IMR-90 (cell line): ENCODE measurements at regions not wholly inside any gene's neighbourhood (a gene's known extent, or its start where the extent isn't known, plus 50 kb on each side); places are given as distances from the start of the nearest gene placed in this dataset.

Experiments used
- ATAC-seq: fragments of 200-7000 bp; cut with Tn5 transposase; 2 replicates; pipeline ENCODE4 v1.9.1; 2020; ENCODE audit warnings: low read depth, mild to moderate bottlenecking, moderate library complexity
- BruUV-seq: library from RNA; stranded (reverse); fragments of 400-500 nt; replicated peaks from 2 replicates; lab custom pipeline; 2021; lab: Mats Ljungman, UMichigan
- CTCF ChIA-PET: fragments of 300-600 bp; formaldehyde crosslinking; extraction: SDS; loops from one replicate; lab custom pipeline; 2021; ENCODE audit warnings: antibody characterized with exemption; lab: Yijun Ruan, JAX
- POLR2A ChIA-PET: fragments of 300-600 bp; sonication (Branson Sonifier 250); formaldehyde crosslinking; loops from one replicate; lab custom pipeline; 2022; ENCODE audit warnings: antibody characterized with exemption; ENCODE audit not compliant: unreplicated experiment; lab: Charles Lee
- DNase-seq: peaks from one replicate; pipeline ENCODE4 v3.0.0; 2013
- H2AFZ ChIP-seq: replicated peaks from 2 replicates; pipeline ENCODE3; 2013; ENCODE audit warnings: low read length, mild to moderate bottlenecking; ENCODE audit not compliant: poor library complexity
- H2AK5ac ChIP-seq: 2 replicates; pipeline ENCODE4 v1.6.1; 2013; ENCODE audit warnings: low read depth, low read length, inconsistent platforms
- H2AK9ac ChIP-seq: replicated peaks from 2 replicates; pipeline ENCODE3; 2013; ENCODE audit warnings: mild to moderate bottlenecking, low read depth, low read length, moderate library complexity; ENCODE audit not compliant: poor library complexity
- H2BK120ac ChIP-seq: 2 replicates; pipeline ENCODE4 v1.6.1; 2013; ENCODE audit warnings: low read depth, low read length, inconsistent platforms
- H2BK15ac ChIP-seq: 3 replicates; pipeline ENCODE4 v1.6.1; 2013; ENCODE audit warnings: low read depth, low read length, inconsistent platforms
- H2BK20ac ChIP-seq: 2 replicates; pipeline ENCODE4 v1.6.1; 2013; ENCODE audit warnings: low read depth, mild to moderate bottlenecking, inconsistent platforms, low read length, moderate library complexity
- H2BK5ac ChIP-seq: 2 replicates; pipeline ENCODE4 v1.6.1; 2013; ENCODE audit warnings: mild to moderate bottlenecking, low read depth, low read length, inconsistent platforms; ENCODE audit not compliant: poor library complexity, severe bottlenecking
- H3K14ac ChIP-seq: replicated peaks from 2 replicates; pipeline ENCODE4 v1.6.1; 2013; ENCODE audit warnings: low read depth, low read length, inconsistent platforms
- H3K18ac ChIP-seq: 2 replicates; pipeline ENCODE4 v1.6.1; 2013; ENCODE audit warnings: low read depth, low read length, control low read depth
- H3K23ac ChIP-seq: 2 replicates; pipeline ENCODE4 v1.6.1; 2013; ENCODE audit warnings: low read depth, low read length, inconsistent platforms
- H3K27ac ChIP-seq: 2 replicates; pipeline ENCODE4 v1.5.1; 2013; ENCODE audit warnings: mild to moderate bottlenecking, control low read depth, low read length; ENCODE audit not compliant: insufficient read depth
- H3K27me3 ChIP-seq: 2 replicates; pipeline ENCODE4 v1.6.1; 2013; ENCODE audit warnings: low read length; ENCODE audit not compliant: control insufficient read depth, insufficient read depth
- H3K36me3 ChIP-seq: 2 replicates; pipeline ENCODE4 v1.6.1; 2013; ENCODE audit warnings: low read length, mixed read lengths; ENCODE audit not compliant: control insufficient read depth, insufficient read depth
- H3K4ac ChIP-seq: 2 replicates; pipeline ENCODE4 v1.6.1; 2013; ENCODE audit warnings: low read depth, low read length, inconsistent platforms
- H3K4me1 ChIP-seq: 2 replicates; pipeline ENCODE4 v1.6.1; 2013; ENCODE audit warnings: low read length, mixed read lengths; ENCODE audit not compliant: control insufficient read depth, insufficient read depth
- H3K4me2 ChIP-seq: 2 replicates; pipeline ENCODE4 v1.6.1; 2013; ENCODE audit warnings: low read depth, mild to moderate bottlenecking, control low read depth, low read length, moderate library complexity
- H3K4me3 ChIP-seq: 2 replicates; pipeline ENCODE4 v1.5.1; 2013; ENCODE audit warnings: low read depth, mild to moderate bottlenecking, control low read depth, low read length, moderate library complexity; ENCODE audit not compliant: insufficient read depth
- H3K56ac ChIP-seq: 2 replicates; pipeline ENCODE4 v1.6.1; 2013; ENCODE audit warnings: low read length, inconsistent platforms; ENCODE audit not compliant: insufficient read depth; ENCODE audit errors: extremely low read depth
- H3K79me1 ChIP-seq, 2 experiments: 2 replicates each; pipeline ENCODE4 v1.6.1; 2013; ENCODE audit warnings: low read length in 2 of 2, inconsistent platforms in 1 of 2, low read depth in 1 of 2
- H3K9ac ChIP-seq: 2 replicates; pipeline ENCODE4 v1.6.1; 2013; ENCODE audit warnings: low read depth, low read length, control low read depth
- H3K9me1 ChIP-seq: 2 replicates; pipeline ENCODE4 v1.6.1; 2013; ENCODE audit warnings: low read length, inconsistent platforms; ENCODE audit not compliant: insufficient read depth
- H3K9me3 ChIP-seq: 2 replicates; pipeline ENCODE4 v1.6.1; 2013; ENCODE audit warnings: low read length; ENCODE audit not compliant: control insufficient read depth, insufficient read depth
- H4K20me1 ChIP-seq: 2 replicates; pipeline ENCODE4 v1.6.1; 2013; ENCODE audit warnings: low read length, inconsistent platforms; ENCODE audit not compliant: insufficient read depth
- H4K5ac ChIP-seq: 2 replicates; pipeline ENCODE4 v1.6.1; 2013; ENCODE audit warnings: mild to moderate bottlenecking, low read depth, low read length, control low read depth
- H4K8ac ChIP-seq, 2 experiments: 2 replicates each; pipeline ENCODE4 v1.6.1; 2013; ENCODE audit warnings: low read depth in 2 of 2, low read length in 2 of 2, control low read depth in 1 of 2, inconsistent platforms in 1 of 2
- H4K91ac ChIP-seq: 2 replicates; pipeline ENCODE4 v1.6.1; 2013; ENCODE audit warnings: low read depth, low read length, inconsistent platforms; ENCODE audit not compliant: insufficient read depth
- BHLHE40 ChIP-seq: fragments of 150-350 bp; IDR thresholded peaks from 2 replicates; pipeline ENCODE4 v1.6.1; 2016; ENCODE audit warnings: mild to moderate bottlenecking, low read depth, low read length
- CEBPB ChIP-seq: IDR thresholded peaks from 2 replicates; pipeline ENCODE4 v1.6.1; 2012; ENCODE audit warnings: low read depth, low read length, improper control_type of control experiment
- CHD1 ChIP-seq: IDR thresholded peaks from 2 replicates; pipeline ENCODE4 v1.6.1; 2012; ENCODE audit warnings: low read depth, low read length, improper control_type of control experiment
- CTCF ChIP-seq: conservative IDR thresholded peaks from 2 replicates; pipeline ENCODE4 v1.5.1; 2012; ENCODE audit warnings: mild to moderate bottlenecking, low read depth, low read length, improper control_type of control experiment
- FOS ChIP-seq: fragments of 150-350 bp; IDR thresholded peaks from 2 replicates; pipeline ENCODE4 v1.6.1; 2016; ENCODE audit warnings: low read depth, low read length
- MAFK ChIP-seq: IDR thresholded peaks from 2 replicates; pipeline ENCODE4 v1.6.1; 2012; ENCODE audit warnings: low read depth, low read length, improper control_type of control experiment
- MAZ ChIP-seq: IDR thresholded peaks from 2 replicates; pipeline ENCODE4 v1.6.1; 2012; ENCODE audit warnings: low read depth, mild to moderate bottlenecking, low read length, improper control_type of control experiment, moderate library complexity, borderline replicate concordance
- MXI1 ChIP-seq: IDR thresholded peaks from 2 replicates; pipeline ENCODE4 v1.6.1; 2012; ENCODE audit warnings: low read depth, mild to moderate bottlenecking, low read length, moderate library complexity, borderline replicate concordance
- NFE2L2 ChIP-seq: fragments of 150-350 bp; IDR thresholded peaks from 2 replicates; pipeline ENCODE4 v1.6.1; 2016; ENCODE audit warnings: low read depth, mild to moderate bottlenecking, low read length
- POLR2A ChIP-seq: IDR thresholded peaks from 2 replicates; pipeline ENCODE4 v1.6.1; 2012; ENCODE audit warnings: mild to moderate bottlenecking, low read depth, low read length
- RAD21 ChIP-seq: IDR thresholded peaks from 2 replicates; pipeline ENCODE4 v1.6.1; 2012; ENCODE audit warnings: low read length, improper control_type of control experiment
- RCOR1 ChIP-seq: IDR thresholded peaks from 2 replicates; pipeline ENCODE4 v1.6.1; 2012; ENCODE audit warnings: mild to moderate bottlenecking, low read length, improper control_type of control experiment; ENCODE audit not compliant: insufficient replicate concordance
- RFX5 ChIP-seq: IDR thresholded peaks from 2 replicates; pipeline ENCODE4 v1.8.0; 2012; ENCODE audit warnings: low read depth, mild to moderate bottlenecking, low read length, moderate library complexity
- SMC3 ChIP-seq: fragments of 150-350 bp; IDR thresholded peaks from 2 replicates; pipeline ENCODE4 v1.6.1; 2016; ENCODE audit warnings: low read depth, mild to moderate bottlenecking, antibody characterized with exemption, low read length, moderate library complexity
- whole genome bisulfite sequencing, 2 experiments: methylation state at CpG; one replicate each; pipeline versions ENCODE4 v1.1.5 to v1.1.7; 2013; ENCODE audit warnings: missing lambda C conversion rate in 2 of 2; ENCODE audit not compliant: insufficient read length in 1 of 2; ENCODE audit errors: extremely low coverage in 2 of 2; 5-methylcytosine and 5-hydroxymethylcytosine counted together
- dilution Hi-C: fragments of 300-500 bp; cut with HindIII; formaldehyde crosslinking; loops from one replicate; pipeline ENCODE4 v1.14.3; 2018; ENCODE audit warnings: low sequenced_read_pairs; ENCODE audit not compliant: unreplicated experiment
- in situ Hi-C: fragments of 300-500 bp; cut with MboI; formaldehyde crosslinking; loops from 3 replicates; pipeline ENCODE4 v1.14.3; 2019; ENCODE audit warnings: low sequenced_read_pairs, inconsistent platforms, mixed read lengths
- intact Hi-C: fragments of 100-400 bp; cut with micrococcal nuclease; formaldehyde crosslinking; loops from 2 replicates; pipeline ENCODE4 v1.10.0; 2022
- TF ChIP-seq, protein P1 (sequence below): fragments of 150-350 bp; IDR thresholded peaks from 2 replicates; pipeline ENCODE4 v1.6.1; 2016; ENCODE audit warnings: low read depth, mild to moderate bottlenecking, low read length, moderate library complexity, borderline replicate concordance
- TF ChIP-seq, protein P2 (sequence below): fragments of 150-350 bp; IDR thresholded peaks from 2 replicates; pipeline ENCODE4 v1.6.1; 2017; ENCODE audit warnings: mild to moderate bottlenecking, antibody characterized with exemption, low read length, low read depth

- Histone ChIP-seq H3K36me3 (no peaks in the 10 kb centered on the region; the same call in 1 of the 2 replicates), H2BK20ac (no peak overlapping the region), H3K79me1 (no peaks in the 10 kb centered on the region), H4K20me1 (peaks cover 4% of the 10 kb centered on the region; the same call in 1 of the 2 replicates), H3K4ac (no peak overlapping the region), H2AK5ac (no peak overlapping the region), H2AFZ (no peak overlapping the region), H3K23ac (no peak overlapping the region), H4K5ac (no peak overlapping the region), H2BK5ac (no peak overlapping the region), H3K27me3 (no peaks in the 10 kb centered on the region; the same call in 1 of the 2 replicates), H3K56ac (no peak overlapping the region), H4K91ac (no peak overlapping the region), H2AK9ac (no peak overlapping the region), H2BK15ac (no peak overlapping the region), H3K27ac (no peak overlapping the region), H3K9ac (no peak overlapping the region), H3K9me3 (no peaks in the 10 kb centered on the region), H2BK120ac (no peak overlapping the region), H3K9me1 (no peaks in the 10 kb centered on the region), H4K8ac (no peak overlapping the region), H3K14ac (no peak overlapping the region), H3K4me1 (no peaks in the 10 kb centered on the region), H3K4me2 (no peak overlapping the region), H3K4me3 (no peak overlapping the region), H3K18ac (no peak overlapping the region)
- DNase-seq (no peak), ATAC-seq (no peak)
- intact Hi-C loops (no loop called here), in situ Hi-C loops (no loop called here), dilution Hi-C loops (no loop called here)
- 69% methylated on average over 4 of the region's 13 CpGs; no CpG with 5 or more reads in 1 of the 2 experiments for WGBS, 2 experiments
- BruUV-seq, result no TSS peak
- TF ChIP-seq MAZ (no peak), BHLHE40 (no peak), MAFK (no peak), NFE2L2 (no peak), CEBPB (no peak), RAD21 (no peak), RFX5 (no peak), FOS (no peak), RCOR1 (no peak), CHD1 (no peak), CTCF (no peak), MXI1 (no peak), SMC3 (no peak), POLR2A (no peak)
- TF ChIP-seq, protein P1, sequence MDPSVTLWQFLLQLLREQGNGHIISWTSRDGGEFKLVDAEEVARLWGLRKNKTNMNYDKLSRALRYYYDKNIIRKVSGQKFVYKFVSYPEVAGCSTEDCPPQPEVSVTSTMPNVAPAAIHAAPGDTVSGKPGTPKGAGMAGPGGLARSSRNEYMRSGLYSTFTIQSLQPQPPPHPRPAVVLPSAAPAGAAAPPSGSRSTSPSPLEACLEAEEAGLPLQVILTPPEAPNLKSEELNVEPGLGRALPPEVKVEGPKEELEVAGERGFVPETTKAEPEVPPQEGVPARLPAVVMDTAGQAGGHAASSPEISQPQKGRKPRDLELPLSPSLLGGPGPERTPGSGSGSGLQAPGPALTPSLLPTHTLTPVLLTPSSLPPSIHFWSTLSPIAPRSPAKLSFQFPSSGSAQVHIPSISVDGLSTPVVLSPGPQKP, result no peak
- TF ChIP-seq, protein P2, sequence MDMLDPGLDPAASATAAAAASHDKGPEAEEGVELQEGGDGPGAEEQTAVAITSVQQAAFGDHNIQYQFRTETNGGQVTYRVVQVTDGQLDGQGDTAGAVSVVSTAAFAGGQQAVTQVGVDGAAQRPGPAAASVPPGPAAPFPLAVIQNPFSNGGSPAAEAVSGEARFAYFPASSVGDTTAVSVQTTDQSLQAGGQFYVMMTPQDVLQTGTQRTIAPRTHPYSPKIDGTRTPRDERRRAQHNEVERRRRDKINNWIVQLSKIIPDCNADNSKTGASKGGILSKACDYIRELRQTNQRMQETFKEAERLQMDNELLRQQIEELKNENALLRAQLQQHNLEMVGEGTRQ, result no peak
- CTCF ChIA-PET, result no interaction called here
- POLR2A ChIA-PET, result no interaction called here
These were observed 271.0 kb downstream of the CTTN start for GRCh38 chr11:70669281-70669680.
